ENCODE measurements at regions not wholly inside any gene's neighbourhood (a gene's known extent, or its start where the extent isn't known, plus 50 kb on each side); places are given as distances from the start of the nearest gene placed in this dataset.

DNA sequence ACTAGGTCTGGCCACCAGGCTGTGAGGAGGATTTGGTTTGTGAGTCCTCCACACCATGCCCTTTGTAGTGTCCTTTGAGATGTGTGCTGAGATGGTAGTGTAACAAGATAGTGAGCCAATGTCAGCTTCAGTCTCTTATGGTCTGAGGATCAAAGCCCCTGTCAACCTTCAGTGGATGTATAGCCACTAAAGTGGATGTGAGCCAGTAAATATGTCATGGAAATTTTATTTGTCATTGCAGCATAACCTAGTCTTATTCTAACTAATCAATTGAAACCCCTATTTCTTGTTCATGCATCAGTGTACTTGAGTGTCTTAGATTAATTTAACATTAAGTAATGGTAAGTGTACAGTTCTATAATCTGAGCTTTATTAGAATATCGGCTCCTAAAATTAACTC is 51.0 kb upstream of the WAC start:
- DNase-seq (ENCODE audit: low read depth in 4 of 4, low spot score in 1 of 4): no peak

Measured in stimulated activated CD4-positive, alpha-beta T cell treated with anti-CD3 and anti-CD28 coated beads, Interleukin-1b, Interleukin-23, amount 100 ng/mL, for 24 hours (primary cell).